ENCODE measurements at regions not wholly inside any gene's neighbourhood (a gene's known extent, or its start where the extent isn't known, plus 50 kb on each side); places are given as distances from the start of the nearest gene placed in this dataset.

DNA sequence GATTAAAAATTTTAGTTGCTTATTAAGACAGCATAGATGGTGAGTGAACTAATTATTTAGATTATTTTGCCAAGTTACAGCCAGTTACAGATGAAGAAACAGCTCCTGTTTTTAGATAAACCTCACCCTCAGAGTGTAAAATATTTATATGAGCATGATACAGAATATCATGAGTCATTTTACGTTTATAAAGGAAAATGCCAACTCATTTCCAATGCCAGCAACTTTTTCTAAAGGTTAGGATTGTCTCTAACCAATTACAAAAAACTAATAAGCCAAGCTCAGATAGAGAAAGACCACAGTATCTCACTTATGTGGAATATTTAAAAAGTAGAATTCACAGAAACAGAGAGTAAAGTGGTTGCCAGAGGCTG is 590.1 kb downstream of the LTN1 start (continued):
- TF ChIP-seq, protein P1, sequence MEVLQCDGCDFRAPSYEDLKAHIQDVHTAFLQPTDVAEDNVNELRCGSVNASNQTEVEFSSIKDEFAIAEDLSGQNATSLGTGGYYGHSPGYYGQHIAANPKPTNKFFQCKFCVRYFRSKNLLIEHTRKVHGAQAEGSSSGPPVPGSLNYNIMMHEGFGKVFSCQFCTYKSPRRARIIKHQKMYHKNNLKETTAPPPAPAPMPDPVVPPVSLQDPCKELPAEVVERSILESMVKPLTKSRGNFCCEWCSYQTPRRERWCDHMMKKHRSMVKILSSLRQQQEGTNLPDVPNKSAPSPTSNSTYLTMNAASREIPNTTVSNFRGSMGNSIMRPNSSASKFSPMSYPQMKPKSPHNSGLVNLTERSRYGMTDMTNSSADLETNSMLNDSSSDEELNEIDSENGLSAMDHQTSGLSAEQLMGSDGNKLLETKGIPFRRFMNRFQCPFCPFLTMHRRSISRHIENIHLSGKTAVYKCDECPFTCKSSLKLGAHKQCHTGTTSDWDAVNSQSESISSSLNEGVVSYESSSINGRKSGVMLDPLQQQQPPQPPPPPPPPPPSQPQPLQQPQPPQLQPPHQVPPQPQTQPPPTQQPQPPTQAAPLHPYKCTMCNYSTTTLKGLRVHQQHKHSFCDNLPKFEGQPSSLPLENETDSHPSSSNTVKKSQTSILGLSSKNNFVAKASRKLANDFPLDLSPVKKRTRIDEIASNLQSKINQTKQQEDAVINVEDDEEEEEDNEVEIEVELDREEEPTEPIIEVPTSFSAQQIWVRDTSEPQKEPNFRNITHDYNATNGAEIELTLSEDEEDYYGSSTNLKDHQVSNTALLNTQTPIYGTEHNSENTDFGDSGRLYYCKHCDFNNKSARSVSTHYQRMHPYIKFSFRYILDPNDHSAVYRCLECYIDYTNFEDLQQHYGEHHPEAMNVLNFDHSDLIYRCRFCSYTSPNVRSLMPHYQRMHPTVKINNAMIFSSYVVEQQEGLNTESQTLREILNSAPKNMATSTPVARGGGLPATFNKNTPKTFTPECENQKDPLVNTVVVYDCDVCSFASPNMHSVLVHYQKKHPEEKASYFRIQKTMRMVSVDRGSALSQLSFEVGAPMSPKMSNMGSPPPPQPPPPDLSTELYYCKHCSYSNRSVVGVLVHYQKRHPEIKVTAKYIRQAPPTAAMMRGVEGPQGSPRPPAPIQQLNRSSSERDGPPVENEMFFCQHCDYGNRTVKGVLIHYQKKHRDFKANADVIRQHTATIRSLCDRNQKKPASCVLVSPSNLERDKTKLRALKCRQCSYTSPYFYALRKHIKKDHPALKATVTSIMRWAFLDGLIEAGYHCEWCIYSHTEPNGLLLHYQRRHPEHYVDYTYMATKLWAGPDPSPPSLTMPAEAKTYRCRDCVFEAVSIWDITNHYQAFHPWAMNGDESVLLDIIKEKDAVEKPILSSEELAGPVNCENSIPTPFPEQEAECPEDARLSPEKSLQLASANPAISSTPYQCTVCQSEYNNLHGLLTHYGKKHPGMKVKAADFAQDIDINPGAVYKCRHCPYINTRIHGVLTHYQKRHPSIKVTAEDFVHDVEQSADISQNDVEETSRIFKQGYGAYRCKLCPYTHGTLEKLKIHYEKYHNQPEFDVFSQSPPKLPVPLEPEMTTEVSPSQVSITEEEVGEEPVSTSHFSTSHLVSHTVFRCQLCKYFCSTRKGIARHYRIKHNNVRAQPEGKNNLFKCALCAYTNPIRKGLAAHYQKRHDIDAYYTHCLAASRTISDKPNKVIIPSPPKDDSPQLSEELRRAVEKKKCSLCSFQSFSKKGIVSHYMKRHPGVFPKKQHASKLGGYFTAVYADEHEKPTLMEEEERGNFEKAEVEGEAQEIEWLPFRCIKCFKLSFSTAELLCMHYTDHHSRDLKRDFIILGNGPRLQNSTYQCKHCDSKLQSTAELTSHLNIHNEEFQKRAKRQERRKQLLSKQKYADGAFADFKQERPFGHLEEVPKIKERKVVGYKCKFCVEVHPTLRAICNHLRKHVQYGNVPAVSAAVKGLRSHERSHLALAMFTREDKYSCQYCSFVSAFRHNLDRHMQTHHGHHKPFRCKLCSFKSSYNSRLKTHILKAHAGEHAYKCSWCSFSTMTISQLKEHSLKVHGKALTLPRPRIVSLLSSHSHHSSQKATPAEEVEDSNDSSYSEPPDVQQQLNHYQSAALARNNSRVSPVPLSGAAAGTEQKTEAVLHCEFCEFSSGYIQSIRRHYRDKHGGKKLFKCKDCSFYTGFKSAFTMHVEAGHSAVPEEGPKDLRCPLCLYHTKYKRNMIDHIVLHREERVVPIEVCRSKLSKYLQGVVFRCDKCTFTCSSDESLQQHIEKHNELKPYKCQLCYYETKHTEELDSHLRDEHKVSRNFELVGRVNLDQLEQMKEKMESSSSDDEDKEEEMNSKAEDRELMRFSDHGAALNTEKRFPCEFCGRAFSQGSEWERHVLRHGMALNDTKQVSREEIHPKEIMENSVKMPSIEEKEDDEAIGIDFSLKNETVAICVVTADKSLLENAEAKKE (CRISPR knock-in tag; IDR thresholded peaks at IDR 0.05): no peak
- TF ChIP-seq POLR2AphosphoS5 (IDR thresholded peaks at IDR 0.05; ENCODE audit: low read depth) (no peak), JUNB (IDR thresholded peaks at IDR 0.05; ENCODE audit: unreplicated experiment) (no peak), CREB1 (CRISPR knock-in tag; IDR thresholded peaks at IDR 0.05; ENCODE audit: low read depth) (no peak), ZNF331 (CRISPR knock-in tag; IDR thresholded peaks at IDR 0.05; ENCODE audit: low read depth) (no peak)
- TF ChIP-seq, protein P2, sequence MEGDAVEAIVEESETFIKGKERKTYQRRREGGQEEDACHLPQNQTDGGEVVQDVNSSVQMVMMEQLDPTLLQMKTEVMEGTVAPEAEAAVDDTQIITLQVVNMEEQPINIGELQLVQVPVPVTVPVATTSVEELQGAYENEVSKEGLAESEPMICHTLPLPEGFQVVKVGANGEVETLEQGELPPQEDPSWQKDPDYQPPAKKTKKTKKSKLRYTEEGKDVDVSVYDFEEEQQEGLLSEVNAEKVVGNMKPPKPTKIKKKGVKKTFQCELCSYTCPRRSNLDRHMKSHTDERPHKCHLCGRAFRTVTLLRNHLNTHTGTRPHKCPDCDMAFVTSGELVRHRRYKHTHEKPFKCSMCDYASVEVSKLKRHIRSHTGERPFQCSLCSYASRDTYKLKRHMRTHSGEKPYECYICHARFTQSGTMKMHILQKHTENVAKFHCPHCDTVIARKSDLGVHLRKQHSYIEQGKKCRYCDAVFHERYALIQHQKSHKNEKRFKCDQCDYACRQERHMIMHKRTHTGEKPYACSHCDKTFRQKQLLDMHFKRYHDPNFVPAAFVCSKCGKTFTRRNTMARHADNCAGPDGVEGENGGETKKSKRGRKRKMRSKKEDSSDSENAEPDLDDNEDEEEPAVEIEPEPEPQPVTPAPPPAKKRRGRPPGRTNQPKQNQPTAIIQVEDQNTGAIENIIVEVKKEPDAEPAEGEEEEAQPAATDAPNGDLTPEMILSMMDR (conservative IDR thresholded peaks at IDR 0.05; ENCODE audit: low read depth in 2 of 2): no peak

DNA sequence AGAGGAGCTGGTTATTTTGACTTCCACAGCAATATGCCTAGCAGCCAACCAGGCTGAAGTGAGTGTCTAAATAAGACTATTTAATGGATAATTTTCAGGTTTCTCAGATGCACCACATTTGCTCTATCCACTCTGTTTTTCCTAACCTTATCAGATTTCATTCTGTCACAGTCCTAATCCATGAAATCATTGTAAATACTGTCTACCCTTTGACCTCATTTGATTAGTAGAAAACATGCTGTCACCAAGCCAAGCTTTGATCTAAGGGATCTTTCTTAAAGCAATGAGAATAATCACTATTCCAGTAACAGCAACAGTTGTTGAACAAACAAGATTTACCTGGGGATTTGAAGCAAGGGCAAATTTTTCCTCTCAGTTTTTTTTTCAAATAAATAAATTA is 595.6 kb downstream of the LTN1 start:
- Histone ChIP-seq H2AFZ (no peak overlapping the region), H3K27ac (ENCODE audit: low read depth) (no peak overlapping the region), H3K9me2 (ENCODE audit: insufficient read depth) (0 out of 2 replicates have a peak, but pooled peaks cover 5% of the 10 kb centered on the region), H3K4me2 (no peak overlapping the region), H3K4me3 (no peak overlapping the region), H3F3A (replicated peaks; ENCODE audit: low read depth) (no peaks in the 10 kb centered on the region), H3K27me3 (ENCODE audit: insufficient read depth) (no peaks in the 10 kb centered on the region), H3K4me1 (ENCODE audit: insufficient read depth) (no peaks in the 10 kb centered on the region), H3K79me2 (replicated peaks; ENCODE audit: insufficient read depth) (no peaks in the 10 kb centered on the region), H4K20me1 (replicated peaks; ENCODE audit: insufficient read depth) (no peaks in the 10 kb centered on the region), H3K36me3 (ENCODE audit: insufficient read depth) (no peaks in the 10 kb centered on the region)
- H3K27me3 Mint-ChIP-seq (ENCODE audit: insufficient read depth, low read depth, poor library complexity): peaks cover 1% of the 10 kb centered on the region
- peaks cover 22% of the 10 kb centered on the region for H3K36me3 Mint-ChIP-seq (ENCODE audit: low read depth)
- H3K27ac Mint-ChIP-seq: no peak overlapping the region
- ATAC-seq: no peak
- H3K4me1 Mint-ChIP-seq: no peaks in the 10 kb centered on the region; the same call in 1 of the 3 replicates
- no peak overlapping the region for H3K4me3 Mint-ChIP-seq
- no peak for DNase-seq (ENCODE audit: low spot score)
- peaks cover 32% of the 10 kb centered on the region for H3K9me3 Mint-ChIP-seq
- TF ChIP-seq POLR2AphosphoS5 (IDR thresholded peaks at IDR 0.05; ENCODE audit: low read depth): no peak
- TF ChIP-seq EZH2phosphoT487 (IDR thresholded peaks at IDR 0.05; ENCODE audit: unreplicated experiment): no peak
- no peak for TF ChIP-seq STAT1 (IDR thresholded peaks at IDR 0.05; ENCODE audit: unreplicated experiment)

All from GM23338 (cell line).